GM12872 (cell line): ENCODE measurements at regions not wholly inside any gene's neighbourhood (a gene's known extent, or its start where the extent isn't known, plus 50 kb on each side); places are given as distances from the start of the nearest gene placed in this dataset.

Source experiments
- CTCF ChIP-seq: IDR thresholded peaks from 3 replicates; pipeline ENCODE4 v1.5.1; 2011; ENCODE audit warnings: low read depth, mild to moderate bottlenecking, low read length, moderate library complexity; ENCODE audit not compliant: insufficient read depth

DNA sequence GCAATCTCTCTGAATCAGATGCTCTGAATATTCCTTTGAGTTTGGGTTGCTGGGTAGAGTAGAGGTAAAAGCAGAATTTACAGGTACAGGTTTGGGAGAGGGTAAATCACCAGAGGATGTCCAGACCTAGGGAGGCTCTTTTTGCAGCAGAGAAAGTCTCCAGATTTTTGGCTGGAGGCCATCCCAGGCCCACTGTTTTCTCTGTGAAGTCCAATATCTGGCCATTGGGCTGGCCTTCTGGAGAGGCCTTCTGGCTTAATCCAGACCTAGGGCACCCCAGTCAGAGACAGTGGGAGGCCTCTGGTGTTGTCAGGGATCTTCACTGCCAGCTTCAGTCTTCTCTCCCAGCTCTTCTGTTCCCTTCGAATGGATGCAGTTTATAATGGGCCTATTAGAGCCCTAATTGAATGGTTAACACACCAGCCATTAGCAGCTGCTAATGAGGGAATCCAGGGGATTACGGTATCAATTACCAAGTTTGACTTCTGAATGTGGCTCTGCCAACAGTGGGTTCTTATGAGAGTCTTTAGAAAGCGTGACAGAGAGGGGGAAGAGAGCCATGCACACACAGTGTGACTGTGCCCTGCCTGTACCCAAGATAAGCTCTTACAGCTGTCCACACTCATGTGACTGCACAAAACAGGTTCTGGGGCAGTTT lies 183.1 kb downstream of the EMP1 start:
- no peak for TF ChIP-seq CTCF

- no peak for TF ChIP-seq CTCF
Measured at GRCh38 chr12:13377698-13378097, 181.2 kb downstream of the EMP1 start.

GRCh38 chr12:13376610-13377373 lies 180.3 kb downstream of the EMP1 start:
- no peak for TF ChIP-seq CTCF

DNA sequence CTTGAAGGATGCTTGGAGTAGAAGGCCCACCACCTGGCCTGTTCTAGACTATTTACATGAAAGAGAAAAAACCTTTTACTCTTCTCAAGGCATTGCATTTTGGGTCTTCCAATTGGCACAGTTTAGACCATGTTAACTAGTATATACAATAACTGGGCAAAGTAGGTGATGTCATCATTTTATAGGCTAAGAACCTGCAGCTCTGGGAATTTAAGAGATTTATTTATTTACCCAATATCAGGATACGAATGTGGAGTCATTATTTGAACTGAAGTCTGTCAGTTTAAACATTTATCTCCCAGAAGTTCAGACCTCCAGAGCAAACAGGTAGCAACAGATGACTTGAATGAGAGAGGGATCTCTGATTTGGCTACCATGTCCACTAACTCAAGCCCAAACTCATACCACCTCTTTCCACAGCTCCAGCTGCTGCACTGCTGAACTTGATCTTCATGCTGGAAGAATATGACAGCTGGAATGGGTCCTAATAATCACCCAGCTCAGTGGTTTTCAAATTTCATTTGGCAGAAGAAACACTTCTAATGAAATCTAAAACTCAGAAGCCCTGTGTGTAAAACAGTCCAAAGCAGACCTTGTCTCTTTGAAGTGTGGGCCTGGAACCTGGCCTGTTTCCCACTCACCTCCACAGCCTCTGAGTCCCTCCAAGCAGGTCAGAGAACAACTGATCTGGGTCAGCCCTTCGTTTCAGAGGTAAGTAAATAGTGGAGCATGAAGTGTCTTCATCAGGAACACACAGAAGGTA lies 179.2 kb downstream of the EMP1 start:
- TF ChIP-seq CTCF, result no peak

- no peak for TF ChIP-seq CTCF
Measured at GRCh38 chr12:13374793-13375192, 178.3 kb downstream of the EMP1 start.

DNA sequence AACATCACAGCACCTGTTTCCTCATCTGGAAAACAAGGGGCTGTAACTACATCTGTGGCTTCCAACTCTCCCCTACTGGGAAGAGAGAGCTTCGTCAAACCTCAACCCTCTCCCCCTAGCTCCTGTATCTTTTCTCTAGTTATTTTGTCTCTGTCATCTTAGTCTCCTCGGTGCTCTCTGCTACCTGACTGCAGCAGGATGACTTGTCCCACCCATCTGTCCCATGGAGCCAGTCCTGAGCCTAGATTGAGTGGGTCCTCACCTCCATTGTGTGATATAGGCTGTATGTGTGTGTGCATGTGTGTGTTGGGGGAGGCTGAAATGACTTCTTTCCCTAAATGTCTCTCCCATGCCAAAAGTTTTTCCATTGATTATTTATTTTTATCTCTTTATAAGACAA lies 177.3 kb downstream of the EMP1 start:
- TF ChIP-seq CTCF, result no peak

DNA sequence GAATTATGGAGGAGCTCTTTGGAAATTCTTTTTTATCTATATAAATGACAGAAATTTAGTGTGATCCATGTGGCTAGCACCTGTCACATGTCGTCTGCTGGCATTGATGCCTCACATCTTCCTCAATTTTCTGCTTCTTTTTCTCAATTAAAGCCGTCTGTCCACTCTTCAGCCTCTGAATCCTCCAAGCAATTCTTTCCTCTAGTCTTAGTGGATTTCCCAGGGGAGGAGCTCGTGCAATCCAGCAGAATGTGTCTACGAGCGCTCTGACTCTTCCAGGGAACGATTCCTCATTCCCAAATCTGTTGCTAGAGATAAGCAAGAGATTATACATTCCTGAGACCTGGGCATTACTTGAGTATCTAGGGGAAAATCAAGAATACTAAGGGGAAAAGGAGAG lies 176.6 kb downstream of the EMP1 start:
- TF ChIP-seq CTCF, result no peak
